ENCODE measurements at regions not wholly inside any gene's neighbourhood (a gene's known extent, or its start where the extent isn't known, plus 50 kb on each side); places are given as distances from the start of the nearest gene placed in this dataset.

- TF ChIP-seq CTCF (conservative IDR thresholded peaks at IDR 0.05; ENCODE audit: low read depth in 2 of 2), result no peak
- no peak for TF ChIP-seq REST (IDR thresholded peaks at IDR 0.05; ENCODE audit: unreplicated experiment)
- TF ChIP-seq CREB1 (CRISPR knock-in tag; IDR thresholded peaks at IDR 0.05; ENCODE audit: low read depth), result no peak
- TF ChIP-seq EZH2phosphoT487 (IDR thresholded peaks at IDR 0.05; ENCODE audit: unreplicated experiment), result no peak
- no peak for TF ChIP-seq EZH2 (IDR thresholded peaks at IDR 0.05; ENCODE audit: low read depth, unreplicated experiment)
- TF ChIP-seq POLR2AphosphoS5 (IDR thresholded peaks at IDR 0.05; ENCODE audit: low read depth), result no peak
- no peak for TF ChIP-seq ETS1 (IDR thresholded peaks at IDR 0.05)
- TF ChIP-seq JUNB (IDR thresholded peaks at IDR 0.05; ENCODE audit: unreplicated experiment), result no peak
- no peak for TF ChIP-seq ZNF114 (CRISPR knock-in tag; IDR thresholded peaks at IDR 0.05)
- no peak for TF ChIP-seq NANOG (IDR thresholded peaks at IDR 0.05; ENCODE audit: borderline replicate concordance)
Observed at GRCh38 chr13:103238441-103238840, 172.2 kb upstream of the SLC10A2 start.

All from GM23338 (cell line).